OCI-LY7 (cell line): ENCODE measurements at regions not wholly inside any gene's neighbourhood (a gene's known extent, or its start where the extent isn't known, plus 50 kb on each side); places are given as distances from the start of the nearest gene placed in this dataset.
A peak's percentile ranks its signal among the peaks of the same experiment; 100 is the strongest.

Experiments used
- BruUV-seq: library from RNA; stranded (reverse); fragments of 400-500 nt; replicated peaks from 2 replicates; lab custom pipeline; 2021; lab: Mats Ljungman, UMichigan
- CTCF ChIA-PET: fragments of 300-600 bp; sonication (Branson Sonifier 250); formaldehyde crosslinking; loops from one replicate; lab custom pipeline; 2022; ENCODE audit warnings: antibody characterized with exemption; ENCODE audit not compliant: unreplicated experiment; lab: Charles Lee
- POLR2A ChIA-PET: fragments of 300-600 bp; sonication (Branson Sonifier 250); formaldehyde crosslinking; loops from one replicate; lab custom pipeline; 2022; ENCODE audit warnings: antibody characterized with exemption; lab: Charles Lee
- DNase-seq: peaks from one replicate; pipeline ENCODE4 v3.0.0-alpha.2; 2015; ENCODE audit warnings: low spot score
- H2AFZ ChIP-seq: fragments of 200-600 bp; sonication (generic), shearing (Covaris generic); 2 replicates; pipeline ENCODE4 v1.6.1; 2014; ENCODE audit warnings: mild to moderate bottlenecking, antibody characterized with exemption, low read length, moderate library complexity
- H3K27ac ChIP-seq: fragments of 200-600 bp; sonication (generic); 2 replicates; pipeline ENCODE4 v1.5.1; 2014; ENCODE audit warnings: mixed run types, low read depth, mild to moderate bottlenecking, moderate library complexity, low read length, inconsistent platforms; ENCODE audit not compliant: poor library complexity, severe bottlenecking
- H3K36me3 ChIP-seq: fragments of 200-600 bp; sonication (generic); 2 replicates; pipeline ENCODE4 v1.6.1; 2014; ENCODE audit warnings: mild to moderate bottlenecking, antibody characterized with exemption, low read length, moderate library complexity, mixed read lengths; ENCODE audit not compliant: insufficient read depth
- H3K4me1 ChIP-seq: fragments of 200-600 bp; sonication (generic); 2 replicates; pipeline ENCODE4 v1.5.1; 2014; ENCODE audit warnings: mild to moderate bottlenecking, low read length; ENCODE audit not compliant: insufficient read depth, poor library complexity, severe bottlenecking
- H3K4me2 ChIP-seq: fragments of 200-600 bp; sonication (generic); 2 replicates; pipeline ENCODE4 v1.6.1; 2014; ENCODE audit warnings: mild to moderate bottlenecking, low read length
- H3K4me3 ChIP-seq: fragments of 200-600 bp; sonication (generic); 2 replicates; pipeline ENCODE4 v1.5.1; 2014; ENCODE audit warnings: mild to moderate bottlenecking, low read depth, low read length; ENCODE audit not compliant: poor library complexity, severe bottlenecking
- H3K79me2 ChIP-seq: fragments of 200-600 bp; sonication (generic); 2 replicates; pipeline ENCODE4 v1.6.1; 2016; ENCODE audit warnings: low read depth, mild to moderate bottlenecking, low read length, moderate library complexity, mixed read lengths; ENCODE audit not compliant: insufficient read depth
- H3K9me2 ChIP-seq: fragments of 200-600 bp; sonication (generic); 2 replicates; pipeline ENCODE4 v1.6.1; 2016; ENCODE audit warnings: mild to moderate bottlenecking, low read length, mixed read lengths; ENCODE audit not compliant: insufficient read depth
- H3K9me3 ChIP-seq: fragments of 200-600 bp; sonication (generic); 2 replicates; pipeline ENCODE4 v1.6.1; 2014; ENCODE audit warnings: mild to moderate bottlenecking, mixed run types, low read length, mixed read lengths
- H4K20me1 ChIP-seq: fragments of 200-600 bp; sonication (generic); 2 replicates; pipeline ENCODE4 v1.6.1; 2014; ENCODE audit warnings: mild to moderate bottlenecking, antibody characterized with exemption, low read length, moderate library complexity, mixed read lengths; ENCODE audit not compliant: insufficient read depth
- EZH2phosphoT487 ChIP-seq: fragments of 200-600 bp; sonication (generic); IDR thresholded peaks from 2 replicates; pipeline ENCODE4 v1.6.1; 2018; ENCODE audit warnings: low read depth, borderline replicate concordance, mild to moderate bottlenecking, mixed run types, antibody characterized with exemption, low read length, moderate library complexity, mixed read lengths
- intact Hi-C: fragments of 100-400 bp; cut with micrococcal nuclease; formaldehyde crosslinking; loops from one replicate; pipeline ENCODE4 v1.10.0; 2022; ENCODE audit not compliant: unreplicated experiment
- TF ChIP-seq, protein P1 (sequence below): fragments of 200-600 bp; sonication (generic); conservative IDR thresholded peaks from 2 replicates; pipeline ENCODE4 v1.5.1; 2014; ENCODE audit warnings: mild to moderate bottlenecking, antibody characterized with exemption, low read length, moderate library complexity, mixed read lengths

DNA sequence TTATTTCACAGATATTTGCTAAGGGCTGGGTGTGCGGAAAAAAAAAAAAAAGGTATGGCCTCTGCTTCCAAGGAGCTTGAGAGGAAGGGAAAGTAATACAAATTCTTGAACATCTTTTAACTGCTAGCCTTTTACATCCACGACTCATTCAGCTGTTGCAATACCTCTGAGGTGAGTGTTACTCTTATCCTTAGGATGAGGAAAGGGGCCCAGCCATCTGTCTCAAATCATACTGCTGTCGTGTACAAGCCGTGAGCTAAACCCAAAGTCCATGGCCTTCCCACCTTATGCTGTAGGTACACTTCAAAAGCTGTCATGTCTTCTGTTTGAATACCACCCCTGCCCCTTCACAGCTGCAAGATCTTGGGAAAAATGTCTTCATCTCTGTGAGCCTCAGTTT lies 146.8 kb downstream of the KCNRG start:
- Histone ChIP-seq H3K4me1 (peaks cover 18% of the 10 kb centered on the region), H3K4me2 (no peak overlapping the region), H3K79me2 (no peaks in the 10 kb centered on the region), H2AFZ (no peak overlapping the region), H4K20me1 (no peaks in the 10 kb centered on the region), H3K9me3 (no peaks in the 10 kb centered on the region), H3K4me3 (no peak overlapping the region), H3K36me3 (no peaks in the 10 kb centered on the region), H3K9me2 (no peaks in the 10 kb centered on the region), H3K27ac (no peak overlapping the region)
- TF ChIP-seq, protein P1, sequence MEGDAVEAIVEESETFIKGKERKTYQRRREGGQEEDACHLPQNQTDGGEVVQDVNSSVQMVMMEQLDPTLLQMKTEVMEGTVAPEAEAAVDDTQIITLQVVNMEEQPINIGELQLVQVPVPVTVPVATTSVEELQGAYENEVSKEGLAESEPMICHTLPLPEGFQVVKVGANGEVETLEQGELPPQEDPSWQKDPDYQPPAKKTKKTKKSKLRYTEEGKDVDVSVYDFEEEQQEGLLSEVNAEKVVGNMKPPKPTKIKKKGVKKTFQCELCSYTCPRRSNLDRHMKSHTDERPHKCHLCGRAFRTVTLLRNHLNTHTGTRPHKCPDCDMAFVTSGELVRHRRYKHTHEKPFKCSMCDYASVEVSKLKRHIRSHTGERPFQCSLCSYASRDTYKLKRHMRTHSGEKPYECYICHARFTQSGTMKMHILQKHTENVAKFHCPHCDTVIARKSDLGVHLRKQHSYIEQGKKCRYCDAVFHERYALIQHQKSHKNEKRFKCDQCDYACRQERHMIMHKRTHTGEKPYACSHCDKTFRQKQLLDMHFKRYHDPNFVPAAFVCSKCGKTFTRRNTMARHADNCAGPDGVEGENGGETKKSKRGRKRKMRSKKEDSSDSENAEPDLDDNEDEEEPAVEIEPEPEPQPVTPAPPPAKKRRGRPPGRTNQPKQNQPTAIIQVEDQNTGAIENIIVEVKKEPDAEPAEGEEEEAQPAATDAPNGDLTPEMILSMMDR: no peak
- TF ChIP-seq EZH2phosphoT487: no peak
- CTCF ChIA-PET: no interaction called here
- intact Hi-C loops: no loop called here
- POLR2A ChIA-PET: interaction anchor here (2.3 kb wide), 1 partner anchor 12 kb away, joined by 8 read pairs; no protein-coding TSS in a partner anchor
- no peak for DNase-seq
- BruUV-seq: no TSS peak

DNA sequence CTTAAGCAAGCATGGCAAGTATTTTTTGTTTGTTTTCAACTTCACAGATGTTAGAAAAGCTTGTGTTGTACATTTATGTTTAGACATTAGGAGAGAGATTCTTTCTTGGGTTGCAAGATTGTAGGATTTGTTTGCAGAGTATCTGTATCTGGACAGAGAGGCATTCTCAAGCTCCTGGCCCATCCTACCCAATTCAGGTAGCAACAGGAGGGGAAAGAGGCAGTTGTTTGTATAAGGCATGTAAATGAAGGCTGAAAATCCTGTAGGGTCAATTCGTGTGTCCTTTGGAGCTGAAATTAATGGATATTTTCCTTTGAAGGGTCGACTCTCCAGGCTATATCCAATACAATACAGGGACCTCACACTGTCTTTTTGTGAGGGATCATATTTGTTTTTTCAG lies 147.3 kb downstream of the KCNRG start:
- TF ChIP-seq, protein P1: no peak
- TF ChIP-seq EZH2phosphoT487: no peak
- Histone ChIP-seq H2AFZ (no peak overlapping the region), H3K9me2 (no peaks in the 10 kb centered on the region), H3K36me3 (no peaks in the 10 kb centered on the region), H3K4me1 (peaks cover 18% of the 10 kb centered on the region), H3K79me2 (no peaks in the 10 kb centered on the region), H3K9me3 (no peaks in the 10 kb centered on the region), H3K27ac (no peak overlapping the region), H3K4me3 (no peak overlapping the region), H4K20me1 (no peaks in the 10 kb centered on the region), H3K4me2 (no peak overlapping the region)
- DNase-seq: no peak
- intact Hi-C loops: no loop called here
- CTCF ChIA-PET: no interaction called here
- no TSS peak for BruUV-seq
- POLR2A ChIA-PET: interaction anchor here (0.7 to 2.3 kb wide), 3 partner anchors 9 to 612 kb away, joined by 3 to 8 read pairs (median 7); no protein-coding TSS in a partner anchor

DNA sequence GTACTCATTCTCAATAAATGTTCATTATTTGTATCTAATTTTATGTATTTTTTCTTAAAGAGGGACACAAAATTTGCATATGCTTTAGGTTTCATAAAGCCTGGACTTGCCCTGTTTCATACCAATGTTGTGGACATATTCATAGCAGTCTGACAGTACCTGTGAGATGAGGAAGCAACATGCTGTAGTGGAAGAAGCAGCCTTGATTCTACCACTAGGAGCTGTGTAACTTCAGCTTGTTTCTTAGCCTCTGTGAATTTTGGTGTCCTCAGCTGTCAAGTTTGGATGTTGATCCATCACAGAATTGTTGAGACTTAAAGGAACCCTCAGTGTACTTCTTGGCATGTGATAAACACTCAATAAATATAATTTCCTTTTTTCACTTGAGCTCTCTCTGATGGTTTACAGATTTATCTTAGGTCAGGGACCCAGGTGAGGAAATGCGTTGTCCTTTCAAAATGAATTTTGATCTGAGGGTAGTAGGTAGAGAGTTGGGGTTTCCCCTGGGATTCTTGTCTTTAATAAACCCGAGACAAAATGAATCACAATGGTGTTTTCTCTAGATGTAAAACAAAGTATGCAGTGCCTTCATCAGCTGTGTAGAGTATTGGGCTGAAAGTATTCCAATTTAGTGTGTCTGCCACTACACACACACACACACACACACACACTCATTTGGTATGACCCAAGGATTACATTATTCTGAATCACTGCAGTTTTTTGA lies 152.1 kb downstream of the KCNRG start:
- Histone ChIP-seq H3K4me1 (no peaks in the 10 kb centered on the region), H3K9me2 (no peaks in the 10 kb centered on the region), H3K36me3 (no peaks in the 10 kb centered on the region), H2AFZ (no peak overlapping the region), H3K9me3 (no peaks in the 10 kb centered on the region), H3K27ac (no peak overlapping the region), H3K79me2 (no peaks in the 10 kb centered on the region), H3K4me3 (no peak overlapping the region), H4K20me1 (no peaks in the 10 kb centered on the region), H3K4me2 (no peak overlapping the region)
- no peak for DNase-seq
- BruUV-seq: no TSS peak
- TF ChIP-seq, protein P1: 0 out of 2 replicates have a peak, but pooled peaks have one; percentile 17
- TF ChIP-seq EZH2phosphoT487: no peak
- intact Hi-C loops: no loop called here
- POLR2A ChIA-PET: interaction anchor here (0.5 to 1.9 kb wide), 5 partner anchors 15 to 258 kb away, joined by 3 to 8 read pairs (median 4); no protein-coding TSS in a partner anchor
- CTCF ChIA-PET: no interaction called here
